Colonic mucosa (tissue), 4 donors: ENCODE measurements at regions not wholly inside any gene's neighbourhood (a gene's known extent, or its start where the extent isn't known, plus 50 kb on each side); places are given as distances from the start of the nearest gene placed in this dataset.

Experiments
- DNase-seq: peaks from one replicate; pipeline ENCODE4 v3.0.0-alpha.2; 2020
- H3K27ac ChIP-seq: fragments of 200-600 bp; one replicate; pipeline ENCODE4 v1.8.0; 2021
- H3K27me3 ChIP-seq: fragments of 200-600 bp; one replicate; pipeline ENCODE4 v1.8.0; 2021
- H3K36me3 ChIP-seq: fragments of 200-600 bp; one replicate; pipeline ENCODE4 v1.8.0; 2021
- H3K4me1 ChIP-seq: fragments of 200-600 bp; one replicate; pipeline ENCODE4 v1.8.0; 2021; ENCODE audit warnings: mild to moderate bottlenecking
- H3K4me3 ChIP-seq: fragments of 200-600 bp; one replicate; pipeline ENCODE4 v1.8.0; 2021
- H3K9ac ChIP-seq, 2 donors: one replicate each; pipeline ENCODE4 v1.7.0; 2013; ENCODE audit warnings: control low read depth in 2 of 2, low read depth in 2 of 2, low read length in 2 of 2
- H3K9me3 ChIP-seq: fragments of 200-600 bp; one replicate; pipeline ENCODE4 v1.8.0; 2021
- intact Hi-C: fragments of 100-400 bp; cut with DNase I; formaldehyde crosslinking; loops from one replicate; pipeline ENCODE4 v1.14.1; 2022
- TF ChIP-seq, protein P1 (sequence below): fragments of 200-600 bp; IDR thresholded peaks from one replicate; pipeline ENCODE4 v1.8.0; 2022; ENCODE audit warnings: antibody characterized with exemption, mild to moderate bottlenecking
- donor health status: healthy.
- donor health status: DM: no; HTN: no; CAD: no.
- donor health status: DM: no; HTN: no; CAD: no.

DNA sequence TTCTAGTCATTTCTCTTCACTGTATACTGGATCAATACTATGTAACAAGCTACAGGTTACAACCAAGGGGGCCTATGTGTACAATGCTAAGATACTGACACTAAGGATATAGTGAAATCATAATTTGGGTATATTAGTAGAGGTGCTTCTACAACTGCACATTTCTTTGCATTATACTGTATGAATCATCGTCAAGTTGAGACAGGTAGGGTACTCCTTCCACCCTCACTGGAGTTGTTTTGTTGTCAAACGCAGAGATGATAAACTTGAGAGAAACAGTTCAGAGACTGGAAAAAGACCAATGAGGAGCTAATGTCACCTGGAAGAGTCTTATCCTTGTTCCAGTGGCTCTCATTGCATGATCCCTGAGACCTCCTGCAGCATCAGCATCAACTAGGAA is 208.2 kb upstream of the PRPS1L1 start:
- DNase-seq, result no peak
- Histone ChIP-seq H3K27me3 (no peaks in the 10 kb centered on the region), H3K4me3 (no peak overlapping the region), H3K36me3 (no peaks in the 10 kb centered on the region), H3K9ac (no peak overlapping the region), H3K9me3 (no peaks in the 10 kb centered on the region), H3K27ac (no peak overlapping the region), H3K4me1 (no peaks in the 10 kb centered on the region)
- intact Hi-C loops, result no loop called here
- TF ChIP-seq, protein P1, sequence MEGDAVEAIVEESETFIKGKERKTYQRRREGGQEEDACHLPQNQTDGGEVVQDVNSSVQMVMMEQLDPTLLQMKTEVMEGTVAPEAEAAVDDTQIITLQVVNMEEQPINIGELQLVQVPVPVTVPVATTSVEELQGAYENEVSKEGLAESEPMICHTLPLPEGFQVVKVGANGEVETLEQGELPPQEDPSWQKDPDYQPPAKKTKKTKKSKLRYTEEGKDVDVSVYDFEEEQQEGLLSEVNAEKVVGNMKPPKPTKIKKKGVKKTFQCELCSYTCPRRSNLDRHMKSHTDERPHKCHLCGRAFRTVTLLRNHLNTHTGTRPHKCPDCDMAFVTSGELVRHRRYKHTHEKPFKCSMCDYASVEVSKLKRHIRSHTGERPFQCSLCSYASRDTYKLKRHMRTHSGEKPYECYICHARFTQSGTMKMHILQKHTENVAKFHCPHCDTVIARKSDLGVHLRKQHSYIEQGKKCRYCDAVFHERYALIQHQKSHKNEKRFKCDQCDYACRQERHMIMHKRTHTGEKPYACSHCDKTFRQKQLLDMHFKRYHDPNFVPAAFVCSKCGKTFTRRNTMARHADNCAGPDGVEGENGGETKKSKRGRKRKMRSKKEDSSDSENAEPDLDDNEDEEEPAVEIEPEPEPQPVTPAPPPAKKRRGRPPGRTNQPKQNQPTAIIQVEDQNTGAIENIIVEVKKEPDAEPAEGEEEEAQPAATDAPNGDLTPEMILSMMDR, result no peak

DNA sequence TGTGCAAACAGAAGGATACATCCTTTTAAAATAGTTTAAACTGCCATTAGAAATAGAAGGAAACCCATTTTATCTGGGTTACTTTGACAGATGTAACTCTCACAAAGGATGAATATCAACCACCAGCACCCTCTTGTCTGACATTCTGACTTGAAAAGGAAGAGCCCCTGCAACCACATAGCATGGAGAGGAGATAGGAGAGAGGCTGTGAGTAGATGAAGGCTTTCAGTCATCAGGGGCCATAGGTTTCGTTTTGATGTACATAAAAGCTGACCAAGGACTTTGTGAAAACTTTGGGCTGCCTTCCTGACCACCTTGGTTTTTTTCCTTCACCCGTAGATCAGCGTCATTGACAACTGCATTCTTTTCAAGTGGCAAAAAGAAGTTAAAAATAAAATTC is 211.6 kb upstream of the PRPS1L1 start:
- TF ChIP-seq, protein P1, result no peak
- Histone ChIP-seq H3K4me3 (no peak overlapping the region), H3K9ac (no peak overlapping the region), H3K36me3 (no peaks in the 10 kb centered on the region), H3K27me3 (no peaks in the 10 kb centered on the region), H3K27ac (no peak overlapping the region), H3K4me1 (no peaks in the 10 kb centered on the region), H3K9me3 (no peaks in the 10 kb centered on the region)
- DNase-seq, result no peak
- intact Hi-C loops, result no loop called here

DNA sequence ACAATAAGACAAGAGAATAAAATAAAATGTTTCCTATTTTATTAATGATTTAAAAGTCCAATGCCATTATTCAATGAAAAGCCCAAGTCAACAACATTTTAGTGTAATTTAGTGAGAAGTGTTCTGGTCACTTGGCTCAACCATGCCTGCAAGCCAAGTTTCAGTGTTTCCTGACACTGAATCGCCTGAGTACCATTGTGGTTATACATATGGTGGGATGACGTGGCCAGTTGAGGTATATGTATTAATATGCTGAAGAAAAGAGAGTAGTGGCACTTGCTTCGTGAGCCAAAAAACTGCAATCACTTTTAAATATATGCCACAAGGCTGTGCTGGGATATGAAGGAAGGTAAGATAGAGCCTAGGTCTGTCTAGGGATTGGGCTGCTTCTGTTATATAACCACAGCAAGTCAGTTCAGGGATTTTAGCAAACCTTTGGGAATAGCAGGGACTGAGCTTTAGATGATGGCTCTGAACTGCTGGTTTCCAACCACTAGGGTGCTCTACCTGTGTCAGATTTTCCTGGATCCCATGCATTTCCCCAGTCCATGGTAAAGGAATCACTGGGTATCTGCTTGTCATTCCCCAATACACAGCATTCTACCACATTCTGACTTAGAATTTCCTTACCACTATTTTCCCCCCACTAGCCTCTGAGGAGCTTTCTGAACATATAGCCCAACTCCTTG is 214.0 kb upstream of the PRPS1L1 start:
- no peak for DNase-seq
- TF ChIP-seq, protein P1, result no peak
- no peaks in the 10 kb centered on the region for H3K9me3 ChIP-seq

DNA sequence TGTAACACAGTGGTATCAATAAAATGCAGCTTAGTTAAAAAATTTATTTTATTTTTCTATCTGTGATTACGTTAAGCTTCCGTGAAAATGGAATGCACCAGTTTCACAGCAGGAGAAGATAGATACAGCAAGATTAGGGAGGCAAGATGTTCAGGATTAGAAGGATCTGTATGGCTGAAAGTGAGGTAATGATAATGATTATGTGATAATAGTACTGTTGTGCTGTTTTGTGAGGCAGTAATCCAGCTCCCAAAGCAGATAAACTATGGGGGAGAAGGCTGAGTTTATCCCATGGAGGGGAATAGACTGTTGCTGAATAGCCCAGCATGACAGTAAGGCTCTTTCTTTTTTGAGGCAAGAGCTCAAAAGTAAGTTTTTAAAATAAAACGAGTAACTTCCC is 216.1 kb upstream of the PRPS1L1 start:
- no peaks in the 10 kb centered on the region for H3K9me3 ChIP-seq
- no peaks in the 10 kb centered on the region for H3K4me1 ChIP-seq
- no peak for DNase-seq
- H3K9ac ChIP-seq, result no peak overlapping the region
- no peak overlapping the region for H3K27ac ChIP-seq
- no peaks in the 10 kb centered on the region for H3K27me3 ChIP-seq
- H3K36me3 ChIP-seq, result no peaks in the 10 kb centered on the region
- TF ChIP-seq, protein P1, result no peak
- intact Hi-C loops, result no loop called here
- no peak overlapping the region for H3K4me3 ChIP-seq

More for the DNA sequence above, 214.0 kb upstream of the PRPS1L1 start:
- H3K36me3 ChIP-seq, result no peaks in the 10 kb centered on the region
- H3K4me3 ChIP-seq, result no peak overlapping the region
- no peak overlapping the region for H3K27ac ChIP-seq
- intact Hi-C loops, result no loop called here
- no peaks in the 10 kb centered on the region for H3K27me3 ChIP-seq
- no peak overlapping the region for H3K9ac ChIP-seq
- H3K4me1 ChIP-seq, result no peaks in the 10 kb centered on the region

DNA sequence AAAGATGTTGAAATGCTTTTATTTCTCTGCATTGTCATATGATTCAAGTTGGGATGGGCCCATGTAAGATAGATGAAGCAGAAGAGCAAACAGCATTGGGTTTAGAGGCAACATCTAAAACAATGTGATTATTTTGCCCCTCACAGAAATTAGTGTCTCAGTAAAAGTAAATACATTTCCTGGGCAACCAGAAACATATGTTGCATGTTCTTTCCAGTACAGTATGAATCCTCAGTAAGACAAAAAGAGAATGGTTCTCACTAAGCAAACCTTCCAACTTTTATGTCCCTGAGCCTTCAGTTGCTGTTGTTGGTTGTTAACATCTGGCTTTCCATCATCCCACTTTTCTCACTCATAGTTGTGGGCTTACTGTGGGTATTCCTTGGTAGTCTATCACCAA is 222.5 kb upstream of the PRPS1L1 start:
- Histone ChIP-seq H3K9ac (no peak overlapping the region), H3K27me3 (no peaks in the 10 kb centered on the region), H3K36me3 (no peaks in the 10 kb centered on the region), H3K9me3 (no peaks in the 10 kb centered on the region), H3K4me3 (no peak overlapping the region), H3K4me1 (no peaks in the 10 kb centered on the region), H3K27ac (no peak overlapping the region)
- TF ChIP-seq, protein P1, result no peak
- intact Hi-C loops, result no loop called here
- DNase-seq, result no peak
